ENCODE measurements at regions not wholly inside any gene's neighbourhood (a gene's known extent, or its start where the extent isn't known, plus 50 kb on each side); places are given as distances from the start of the nearest gene placed in this dataset.

DNA sequence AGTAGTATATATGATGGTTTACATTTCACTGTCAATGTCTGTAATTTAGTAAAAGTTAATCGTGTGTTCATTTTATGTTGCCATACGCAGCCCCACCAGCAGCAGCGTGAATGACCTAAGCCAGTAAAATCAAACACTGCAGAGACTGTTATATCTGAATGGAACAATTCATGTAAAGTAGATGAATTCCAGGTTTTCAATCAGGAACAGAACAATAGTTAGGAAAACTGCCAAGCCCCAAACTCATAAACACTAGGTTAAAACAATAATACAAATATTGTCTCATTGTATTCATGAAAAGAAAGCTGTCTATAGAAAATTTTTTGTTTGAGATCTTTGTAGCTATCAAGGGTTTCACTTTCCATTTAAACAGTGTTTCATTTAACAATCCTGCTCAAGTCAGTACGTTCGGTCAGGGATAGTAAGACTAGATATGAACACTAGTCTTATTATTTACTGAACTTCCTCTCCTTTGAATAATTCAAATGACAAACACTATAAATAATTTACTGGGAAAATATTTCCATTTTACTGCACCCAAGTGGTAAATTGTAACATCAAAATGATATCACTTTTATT is 256.8 kb upstream of the FLRT2 start:
- WGBS (ENCODE audit: extremely low coverage, insufficient coverage, insufficient read length), result no CpG with 5 or more reads among the region's 5 CpGs

DNA sequence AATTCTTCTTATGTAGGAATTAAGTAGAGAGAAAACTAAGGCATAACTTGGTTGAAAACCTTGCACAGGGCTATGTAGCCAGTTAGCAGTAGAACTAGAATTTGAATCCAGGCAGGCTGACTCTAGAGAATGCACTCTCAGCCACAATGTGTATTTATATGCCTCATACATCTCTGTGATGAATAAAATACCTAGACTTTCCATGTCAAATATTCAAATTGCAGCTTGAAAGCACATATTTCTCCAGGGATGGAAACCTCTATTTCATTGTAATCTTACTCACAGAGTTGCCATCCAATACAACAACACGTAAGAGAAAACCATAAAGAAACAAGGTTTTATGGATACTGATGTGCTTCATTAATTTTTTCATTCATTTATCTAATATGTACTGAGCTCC is 256.0 kb upstream of the FLRT2 start:
- H3K4me2 ChIP-seq (ENCODE audit: low read length), result no peak overlapping the region
- no CpG with 5 or more reads among the region's 1 CpG for WGBS (ENCODE audit: extremely low coverage, insufficient coverage, insufficient read length)
- H3K14ac ChIP-seq (ENCODE audit: low read length), result no peak overlapping the region

More for the DNA sequence above, 256.8 kb upstream of the FLRT2 start:
- Histone ChIP-seq H2BK12ac (ENCODE audit: low read length) (no peak overlapping the region), H3K4me2 (ENCODE audit: low read length) (no peak overlapping the region), H3K9ac (ENCODE audit: low read length) (no peak overlapping the region), H2BK5ac (ENCODE audit: low read depth, low read length, poor library complexity) (no peak overlapping the region), H4K12ac (ENCODE audit: low read depth, low read length) (no peak overlapping the region), H2BK120ac (ENCODE audit: insufficient read depth, low read length, poor library complexity) (no peak overlapping the region), H3K9me3 (ENCODE audit: insufficient read depth, low read depth, low read length) (no peaks in the 10 kb centered on the region), H3K23ac (ENCODE audit: low read length) (no peak overlapping the region), H3K4me1 (ENCODE audit: control insufficient read depth in 1 of 2, insufficient read depth in 2 of 2, low read length in 2 of 2) (no peaks in the 10 kb centered on the region), H3K36me3 (ENCODE audit: control insufficient read depth in 1 of 2, insufficient read depth in 2 of 2, low read length in 2 of 2) (no peaks in the 10 kb centered on the region), H3K4ac (ENCODE audit: low read depth, low read length) (no peak overlapping the region), H3K27me3 (ENCODE audit: insufficient read depth, low read length) (no peaks in the 10 kb centered on the region), H3K18ac (ENCODE audit: low read length) (no peak overlapping the region), H3K79me1 (ENCODE audit: low read length) (no peaks in the 10 kb centered on the region), H4K8ac (ENCODE audit: low read depth, low read length) (no peak overlapping the region), H3K27ac (ENCODE audit: low read depth, low read length) (no peak overlapping the region), H3K79me2 (ENCODE audit: control insufficient read depth, insufficient read depth, low read length, poor library complexity) (no peaks in the 10 kb centered on the region), H4K91ac (ENCODE audit: low read depth, low read length) (no peak overlapping the region), H2AFZ (ENCODE audit: insufficient read depth, low read length, poor library complexity) (no peak overlapping the region), H2AK5ac (ENCODE audit: low read length) (no peak overlapping the region), H3K4me3 (ENCODE audit: low read depth, low read length) (no peak overlapping the region), H3K14ac (ENCODE audit: low read length) (no peak overlapping the region)
- no peak for DNase-seq

DNA sequence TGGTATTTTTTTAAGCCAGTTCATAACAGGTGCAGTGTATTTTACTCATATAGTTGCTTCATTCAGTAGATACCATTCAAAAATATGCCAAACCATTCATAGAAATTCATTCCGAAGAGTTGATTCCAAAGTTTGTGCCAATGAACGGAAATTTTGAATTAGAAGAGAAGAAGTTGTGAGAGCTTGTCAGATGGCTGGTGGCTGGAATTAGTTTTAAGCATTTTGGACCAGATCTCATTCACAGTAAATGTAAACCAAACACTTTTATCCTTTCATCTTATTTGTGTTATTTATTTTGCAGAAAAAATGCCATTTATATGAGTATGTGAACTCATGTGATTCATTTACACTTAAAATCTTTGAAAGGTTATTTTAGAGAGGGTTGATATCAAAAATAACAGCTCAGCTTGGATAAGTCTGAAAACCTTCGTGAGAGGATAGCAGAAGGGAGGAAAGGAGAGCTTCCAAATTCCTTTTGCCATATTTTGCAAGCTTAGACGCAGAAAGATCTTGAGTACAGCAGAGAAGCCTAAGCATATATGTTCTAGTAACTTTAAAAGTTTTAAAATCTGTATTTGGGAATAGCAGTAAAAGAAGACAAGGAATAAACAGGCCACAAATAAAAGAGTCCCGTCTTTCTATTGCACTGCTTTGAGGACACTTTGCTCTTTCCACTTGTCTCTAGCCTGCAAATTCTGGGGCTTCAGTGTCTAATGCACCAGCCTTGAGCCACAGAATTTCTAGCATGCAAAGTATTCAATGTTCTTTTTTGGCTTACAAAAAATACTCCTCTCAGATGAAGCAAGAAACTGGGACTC is 253.6 kb upstream of the FLRT2 start:
- no CpG with 5 or more reads among the region's 5 CpGs for WGBS (ENCODE audit: extremely low coverage, insufficient coverage, insufficient read length)
- Histone ChIP-seq H4K91ac (ENCODE audit: low read depth, low read length) (no peak overlapping the region), H3K79me2 (ENCODE audit: control insufficient read depth, insufficient read depth, low read length, poor library complexity) (no peaks in the 10 kb centered on the region), H2AK5ac (ENCODE audit: low read length) (no peak overlapping the region), H3K9me3 (ENCODE audit: insufficient read depth, low read depth, low read length) (no peaks in the 10 kb centered on the region), H3K27me3 (ENCODE audit: insufficient read depth, low read length) (no peaks in the 10 kb centered on the region), H4K12ac (ENCODE audit: low read depth, low read length) (no peak overlapping the region), H3K4me2 (ENCODE audit: low read length) (no peak overlapping the region), H2BK5ac (ENCODE audit: low read depth, low read length, poor library complexity) (no peak overlapping the region), H2BK120ac (ENCODE audit: insufficient read depth, low read length, poor library complexity) (no peak overlapping the region), H3K27ac (ENCODE audit: low read depth, low read length) (no peak overlapping the region), H2AFZ (ENCODE audit: insufficient read depth, low read length, poor library complexity) (no peak overlapping the region), H3K14ac (ENCODE audit: low read length) (no peak overlapping the region), H3K4me1 (ENCODE audit: control insufficient read depth in 1 of 2, insufficient read depth in 2 of 2, low read length in 2 of 2) (no peaks in the 10 kb centered on the region), H4K8ac (ENCODE audit: low read depth, low read length) (no peak overlapping the region), H2BK12ac (ENCODE audit: low read length) (no peak overlapping the region), H3K4me3 (ENCODE audit: low read depth, low read length) (no peak overlapping the region), H3K4ac (ENCODE audit: low read depth, low read length) (no peak overlapping the region), H3K79me1 (ENCODE audit: low read length) (no peaks in the 10 kb centered on the region), H3K23ac (ENCODE audit: low read length) (no peak overlapping the region), H3K36me3 (ENCODE audit: control insufficient read depth in 1 of 2, insufficient read depth in 2 of 2, low read length in 2 of 2) (no peaks in the 10 kb centered on the region), H3K18ac (ENCODE audit: low read length) (no peak overlapping the region), H3K9ac (ENCODE audit: low read length) (no peak overlapping the region)
- DNase-seq, result no peak

More for the DNA sequence above, 256.0 kb upstream of the FLRT2 start:
- Histone ChIP-seq H3K79me2 (ENCODE audit: control insufficient read depth, insufficient read depth, low read length, poor library complexity) (no peaks in the 10 kb centered on the region), H4K12ac (ENCODE audit: low read depth, low read length) (no peak overlapping the region), H2BK5ac (ENCODE audit: low read depth, low read length, poor library complexity) (no peak overlapping the region), H3K27me3 (ENCODE audit: insufficient read depth, low read length) (no peaks in the 10 kb centered on the region), H2BK120ac (ENCODE audit: insufficient read depth, low read length, poor library complexity) (no peak overlapping the region), H3K4ac (ENCODE audit: low read depth, low read length) (no peak overlapping the region), H3K27ac (ENCODE audit: low read depth, low read length) (no peak overlapping the region), H4K8ac (ENCODE audit: low read depth, low read length) (no peak overlapping the region), H2AK5ac (ENCODE audit: low read length) (no peak overlapping the region), H4K91ac (ENCODE audit: low read depth, low read length) (no peak overlapping the region), H3K23ac (ENCODE audit: low read length) (no peak overlapping the region), H2BK12ac (ENCODE audit: low read length) (no peak overlapping the region), H3K4me3 (ENCODE audit: low read depth, low read length) (no peak overlapping the region), H3K9me3 (ENCODE audit: insufficient read depth, low read depth, low read length) (no peaks in the 10 kb centered on the region), H3K36me3 (ENCODE audit: control insufficient read depth in 1 of 2, insufficient read depth in 2 of 2, low read length in 2 of 2) (no peaks in the 10 kb centered on the region), H3K9ac (ENCODE audit: low read length) (no peak overlapping the region), H3K4me1 (ENCODE audit: control insufficient read depth in 1 of 2, insufficient read depth in 2 of 2, low read length in 2 of 2) (no peaks in the 10 kb centered on the region), H2AFZ (ENCODE audit: insufficient read depth, low read length, poor library complexity) (no peak overlapping the region), H3K79me1 (ENCODE audit: low read length) (no peaks in the 10 kb centered on the region), H3K18ac (ENCODE audit: low read length) (no peak overlapping the region)
- no peak for DNase-seq

DNA sequence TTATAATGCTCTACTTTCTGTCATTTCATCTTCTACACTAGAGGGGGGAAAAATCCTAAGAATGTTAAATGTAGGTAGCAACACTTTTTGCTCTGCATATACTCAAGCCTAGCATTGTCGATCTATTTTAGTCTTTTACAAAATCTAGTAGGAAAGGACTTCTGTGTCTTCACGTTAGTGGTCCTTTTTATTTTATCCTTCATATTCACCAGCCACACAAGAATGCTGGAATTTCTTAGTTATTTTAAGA is 253.0 kb upstream of the FLRT2 start:
- no peaks in the 10 kb centered on the region for H3K79me2 ChIP-seq (ENCODE audit: control insufficient read depth, insufficient read depth, low read length, poor library complexity)
- no peak overlapping the region for H3K18ac ChIP-seq (ENCODE audit: low read length)
- DNase-seq, result no peak
- no peaks in the 10 kb centered on the region for H3K4me1 ChIP-seq (ENCODE audit: control insufficient read depth in 1 of 2, insufficient read depth in 2 of 2, low read length in 2 of 2)
- no peaks in the 10 kb centered on the region for H3K27me3 ChIP-seq (ENCODE audit: insufficient read depth, low read length)
- WGBS (ENCODE audit: extremely low coverage, insufficient coverage, insufficient read length), result no CpG with 5 or more reads among the region's 2 CpGs
- H2AFZ ChIP-seq (ENCODE audit: insufficient read depth, low read length, poor library complexity), result no peak overlapping the region
- no peak overlapping the region for H2BK120ac ChIP-seq (ENCODE audit: insufficient read depth, low read length, poor library complexity)
- no peak overlapping the region for H3K14ac ChIP-seq (ENCODE audit: low read length)
- H3K9me3 ChIP-seq (ENCODE audit: insufficient read depth, low read depth, low read length), result no peaks in the 10 kb centered on the region
- no peak overlapping the region for H3K4ac ChIP-seq (ENCODE audit: low read depth, low read length)
- H4K12ac ChIP-seq (ENCODE audit: low read depth, low read length), result no peak overlapping the region
- no peaks in the 10 kb centered on the region for H3K36me3 ChIP-seq (ENCODE audit: control insufficient read depth in 1 of 2, insufficient read depth in 2 of 2, low read length in 2 of 2)
- no peak overlapping the region for H2AK5ac ChIP-seq (ENCODE audit: low read length)
- no peak overlapping the region for H3K23ac ChIP-seq (ENCODE audit: low read length)
- no peak overlapping the region for H4K91ac ChIP-seq (ENCODE audit: low read depth, low read length)
- H2BK12ac ChIP-seq (ENCODE audit: low read length), result no peak overlapping the region
- no peak overlapping the region for H3K4me3 ChIP-seq (ENCODE audit: low read depth, low read length)
- H3K27ac ChIP-seq (ENCODE audit: low read depth, low read length), result no peak overlapping the region
- no peaks in the 10 kb centered on the region for H3K79me1 ChIP-seq (ENCODE audit: low read length)
- H4K8ac ChIP-seq (ENCODE audit: low read depth, low read length), result no peak overlapping the region
- no peak overlapping the region for H3K4me2 ChIP-seq (ENCODE audit: low read length)
- no peak overlapping the region for H3K9ac ChIP-seq (ENCODE audit: low read length)
- no peak overlapping the region for H2BK5ac ChIP-seq (ENCODE audit: low read depth, low read length, poor library complexity)
